Hepatocyte (in vitro differentiated cells): ENCODE measurements at regions not wholly inside any gene's neighbourhood (a gene's known extent, or its start where the extent isn't known, plus 50 kb on each side); places are given as distances from the start of the nearest gene placed in this dataset.
"Not testable (repeated sequence)": the region's sequence is repeated elsewhere in the genome, so short reads cannot be mapped to it uniquely, and the experiment has no call there.

Source experiments
- DNase-seq: peaks from one replicate; pipeline ENCODE4 v3.0.0-alpha.2; 2016; ENCODE audit warnings: low spot score
- H2AFZ ChIP-seq: fragments of 200-600 bp; sonication (generic); 2 replicates; pipeline ENCODE4 v1.6.0; 2016; ENCODE audit warnings: antibody characterized with exemption, mild to moderate bottlenecking
- H3K27ac ChIP-seq: fragments of 200-600 bp; sonication (generic); 2 replicates; pipeline ENCODE4 v1.5.1; 2016; ENCODE audit warnings: mild to moderate bottlenecking
- H3K27me3 ChIP-seq: fragments of 200-600 bp; sonication (generic); 2 replicates; pipeline ENCODE4 v1.6.1; 2016
- H3K36me3 ChIP-seq: fragments of 200-600 bp; sonication (generic); replicated peaks from 2 replicates; pipeline ENCODE4 v1.5.1; 2016; ENCODE audit warnings: low read depth; ENCODE audit not compliant: insufficient read depth
- H3K4me1 ChIP-seq: fragments of 200-600 bp; sonication (generic); 2 replicates; pipeline ENCODE4 v1.5.1; 2016; ENCODE audit warnings: mild to moderate bottlenecking, moderate library complexity; ENCODE audit not compliant: insufficient read depth
- H3K4me2 ChIP-seq: fragments of 200-600 bp; sonication (generic); 2 replicates; pipeline ENCODE4 v1.6.0; 2016
- H3K4me3 ChIP-seq: fragments of 200-600 bp; sonication (generic); 2 replicates; pipeline ENCODE4 v1.5.1; 2016; ENCODE audit warnings: mild to moderate bottlenecking
- H3K79me2 ChIP-seq: fragments of 200-600 bp; sonication (generic); 2 replicates; pipeline ENCODE4 v1.6.0; 2017; ENCODE audit warnings: mild to moderate bottlenecking
- H3K9me2 ChIP-seq: fragments of 200-600 bp; sonication (generic); replicated peaks from 2 replicates; pipeline ENCODE4 v1.6.0; 2017; ENCODE audit warnings: mild to moderate bottlenecking; ENCODE audit not compliant: insufficient read depth
- H3K9me3 ChIP-seq: fragments of 200-600 bp; sonication (generic); 2 replicates; pipeline ENCODE4 v1.5.1; 2016; ENCODE audit warnings: low read depth, mild to moderate bottlenecking
- H4K20me1 ChIP-seq: fragments of 200-600 bp; sonication (generic); 2 replicates; pipeline ENCODE4 v1.6.0; 2016; ENCODE audit warnings: mild to moderate bottlenecking; ENCODE audit not compliant: insufficient read depth, poor library complexity, severe bottlenecking
- EZH2 ChIP-seq: fragments of 200-600 bp; sonication (generic); IDR thresholded peaks from 2 replicates; pipeline ENCODE4 v1.6.1; 2016; ENCODE audit warnings: antibody characterized with exemption, mild to moderate bottlenecking, borderline replicate concordance
- EZH2phosphoT487 ChIP-seq: fragments of 200-600 bp; sonication (generic); IDR thresholded peaks from one replicate; pipeline ENCODE4 v1.6.1; 2018; ENCODE audit warnings: antibody characterized with exemption, mild to moderate bottlenecking, low read depth, moderate library complexity; ENCODE audit not compliant: unreplicated experiment, severe bottlenecking
- WGBS: methylation state at CpG from one replicate; pipeline ENCODE4 v1.1.6; 2016; ENCODE audit warnings: low lambda C conversion rate; ENCODE audit errors: missing lambda C conversion rate; 5-methylcytosine and 5-hydroxymethylcytosine counted together
- TF ChIP-seq, protein P1 (sequence below): fragments of 200-600 bp; sonication (generic); IDR thresholded peaks from 2 replicates; pipeline ENCODE4 v1.5.1; 2016; ENCODE audit warnings: antibody characterized with exemption, mild to moderate bottlenecking; ENCODE audit not compliant: poor library complexity

DNA sequence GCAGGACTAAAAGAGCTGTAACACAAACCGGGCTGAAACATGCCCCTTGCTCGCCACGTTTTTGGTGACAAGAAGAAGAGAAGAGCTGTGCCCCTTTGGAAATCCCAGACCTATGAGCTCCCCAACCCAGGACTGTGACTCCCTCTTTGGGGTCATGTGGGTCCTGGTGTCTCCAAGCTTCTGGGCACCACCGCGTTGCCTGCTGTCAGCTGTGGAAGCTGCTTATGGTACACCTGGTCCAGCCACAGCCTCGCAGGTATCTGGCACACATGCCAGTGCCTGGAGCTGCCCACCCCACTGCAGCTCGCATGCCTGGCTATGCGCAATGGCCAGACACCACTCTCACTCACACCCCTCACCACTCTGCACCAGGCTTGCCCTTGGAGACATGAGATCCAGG is 171.8 kb downstream of the MATN1 start:
- no peak overlapping the region for H3K4me2 ChIP-seq
- no peak for DNase-seq
- H3K4me1 ChIP-seq = no peaks in the 10 kb centered on the region
- no peaks in the 10 kb centered on the region for H3K9me2 ChIP-seq
- H3K79me2 ChIP-seq = no peaks in the 10 kb centered on the region
- H3K4me3 ChIP-seq = no peak overlapping the region
- no peaks in the 10 kb centered on the region for H4K20me1 ChIP-seq
- TF ChIP-seq, protein P1, sequence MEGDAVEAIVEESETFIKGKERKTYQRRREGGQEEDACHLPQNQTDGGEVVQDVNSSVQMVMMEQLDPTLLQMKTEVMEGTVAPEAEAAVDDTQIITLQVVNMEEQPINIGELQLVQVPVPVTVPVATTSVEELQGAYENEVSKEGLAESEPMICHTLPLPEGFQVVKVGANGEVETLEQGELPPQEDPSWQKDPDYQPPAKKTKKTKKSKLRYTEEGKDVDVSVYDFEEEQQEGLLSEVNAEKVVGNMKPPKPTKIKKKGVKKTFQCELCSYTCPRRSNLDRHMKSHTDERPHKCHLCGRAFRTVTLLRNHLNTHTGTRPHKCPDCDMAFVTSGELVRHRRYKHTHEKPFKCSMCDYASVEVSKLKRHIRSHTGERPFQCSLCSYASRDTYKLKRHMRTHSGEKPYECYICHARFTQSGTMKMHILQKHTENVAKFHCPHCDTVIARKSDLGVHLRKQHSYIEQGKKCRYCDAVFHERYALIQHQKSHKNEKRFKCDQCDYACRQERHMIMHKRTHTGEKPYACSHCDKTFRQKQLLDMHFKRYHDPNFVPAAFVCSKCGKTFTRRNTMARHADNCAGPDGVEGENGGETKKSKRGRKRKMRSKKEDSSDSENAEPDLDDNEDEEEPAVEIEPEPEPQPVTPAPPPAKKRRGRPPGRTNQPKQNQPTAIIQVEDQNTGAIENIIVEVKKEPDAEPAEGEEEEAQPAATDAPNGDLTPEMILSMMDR = no peak
- no peak for TF ChIP-seq EZH2phosphoT487
- TF ChIP-seq EZH2 = no peak
- no peaks in the 10 kb centered on the region for H3K27me3 ChIP-seq
- H2AFZ ChIP-seq = no peak overlapping the region
- H3K36me3 ChIP-seq = no peaks in the 10 kb centered on the region
- no peak overlapping the region for H3K27ac ChIP-seq
- WGBS = 91% methylated on average over 8 of the region's 8 CpGs
- H3K9me3 ChIP-seq = no peaks in the 10 kb centered on the region

DNA sequence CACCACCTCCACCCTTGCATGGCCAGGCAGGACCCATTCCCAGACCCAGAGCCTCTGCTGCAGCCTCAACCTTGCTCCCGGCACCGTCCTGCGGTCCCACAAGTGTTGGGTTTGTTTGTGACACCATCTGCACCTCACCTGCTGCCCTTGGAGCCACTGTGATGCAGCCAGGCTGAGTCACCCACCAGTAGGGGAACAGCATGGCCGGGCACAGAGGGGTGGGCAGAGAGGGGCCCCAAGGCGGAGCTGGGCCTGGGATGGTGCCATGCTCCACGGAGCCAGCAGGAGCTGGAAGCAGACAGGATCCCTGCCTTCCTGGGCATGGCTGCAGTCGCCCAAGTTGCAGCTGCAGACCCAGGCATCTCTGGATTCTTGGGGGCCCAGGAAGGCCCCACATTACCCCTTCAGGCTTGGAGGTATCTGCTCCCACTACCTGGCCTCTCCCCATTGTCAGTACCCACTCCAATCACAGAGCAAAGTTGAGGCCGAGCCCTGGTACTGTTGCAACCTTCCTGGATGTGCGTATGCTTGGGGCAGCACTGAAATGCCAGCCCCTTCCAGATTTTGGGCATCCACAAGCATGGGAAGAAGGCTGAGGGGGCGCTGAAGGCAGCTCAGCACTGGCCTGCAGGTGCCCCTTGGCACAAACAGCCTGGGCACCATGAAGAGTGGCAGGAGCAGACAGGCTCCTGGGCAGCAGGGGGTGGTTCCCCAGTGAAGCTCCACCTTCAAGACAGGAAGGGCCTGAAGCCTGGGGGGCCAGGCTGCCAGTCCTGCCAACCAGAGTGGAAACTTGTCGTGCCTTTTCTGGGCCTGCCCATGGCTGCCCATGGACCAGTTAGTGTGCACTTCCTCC is 172.8 kb downstream of the MATN1 start:
- Histone ChIP-seq H4K20me1 (no peaks in the 10 kb centered on the region), H3K4me3 (no peak overlapping the region), H3K9me2 (no peaks in the 10 kb centered on the region), H3K4me1 (no peaks in the 10 kb centered on the region), H2AFZ (no peak overlapping the region), H3K36me3 (no peaks in the 10 kb centered on the region), H3K4me2 (no peak overlapping the region), H3K27me3 (no peaks in the 10 kb centered on the region), H3K79me2 (no peaks in the 10 kb centered on the region), H3K9me3 (no peaks in the 10 kb centered on the region), H3K27ac (no peak overlapping the region)
- TF ChIP-seq EZH2phosphoT487 = no peak
- no peak for TF ChIP-seq EZH2
- TF ChIP-seq, protein P1 = no peak
- no peak for DNase-seq
- 70% methylated on average over 11 of the region's 11 CpGs for WGBS

DNA sequence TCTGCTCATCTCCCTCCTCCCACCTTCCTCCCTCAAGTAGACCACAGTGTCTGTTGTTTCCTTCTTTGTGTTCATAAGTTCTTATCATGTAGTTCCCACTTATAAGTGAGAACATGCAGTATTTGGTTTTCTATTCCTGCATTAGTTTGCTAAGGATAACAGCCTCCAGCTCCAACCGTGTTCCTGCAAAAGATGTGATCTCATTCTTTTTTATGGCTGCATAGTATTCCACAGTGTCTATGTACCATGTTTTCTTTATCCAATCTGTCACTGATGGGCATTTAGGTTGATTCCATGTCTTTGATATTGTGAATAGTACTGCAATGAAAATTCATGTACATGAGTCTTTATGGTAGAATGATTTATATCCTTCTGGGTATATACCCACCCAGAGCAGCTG is 173.5 kb downstream of the MATN1 start:
- not testable (repeated sequence) for H3K9me2 ChIP-seq, H3K9me3 ChIP-seq
- 100% methylated on average over 1 of the region's 1 CpG for WGBS

DNA sequence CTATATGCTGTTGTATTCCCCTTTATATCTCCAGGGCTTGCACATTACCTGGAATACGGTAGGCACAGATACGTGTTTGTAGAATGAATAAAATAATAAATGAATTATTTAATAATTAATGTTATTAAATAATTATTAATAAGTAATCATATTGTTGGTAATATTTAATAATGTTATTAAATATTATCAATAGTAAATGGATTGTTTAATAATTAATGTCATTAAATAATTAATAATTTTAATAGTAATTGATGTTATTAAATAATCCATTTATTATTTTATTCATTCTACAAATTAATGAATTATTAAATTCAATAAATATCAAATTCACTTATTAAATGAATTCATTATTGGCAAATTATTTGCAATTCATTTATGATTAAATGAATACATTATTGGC is 175.1 kb downstream of the MATN1 start:
- H4K20me1 ChIP-seq = no peaks in the 10 kb centered on the region
- no peak overlapping the region for H3K4me2 ChIP-seq
- no peaks in the 10 kb centered on the region for H3K79me2 ChIP-seq
- WGBS = 89% methylated on average over 2 of the region's 2 CpGs
- no peak overlapping the region for H2AFZ ChIP-seq
- H3K9me3 ChIP-seq = no peaks in the 10 kb centered on the region
- TF ChIP-seq EZH2phosphoT487 (no peak), EZH2 (no peak)
- TF ChIP-seq, protein P1 = no peak
- no peaks in the 10 kb centered on the region for H3K27me3 ChIP-seq
- H3K4me3 ChIP-seq = no peak overlapping the region
- no peaks in the 10 kb centered on the region for H3K36me3 ChIP-seq
- no peak overlapping the region for H3K27ac ChIP-seq
- H3K4me1 ChIP-seq = no peaks in the 10 kb centered on the region
- no peak for DNase-seq
- no peaks in the 10 kb centered on the region for H3K9me2 ChIP-seq

More for the DNA sequence above, 173.5 kb downstream of the MATN1 start:
- not testable (repeated sequence) for H3K27me3 ChIP-seq, H3K4me3 ChIP-seq, H3K36me3 ChIP-seq, H3K4me1 ChIP-seq, H4K20me1 ChIP-seq, H3K4me2 ChIP-seq, H3K27ac ChIP-seq, H2AFZ ChIP-seq, DNase-seq, H3K79me2 ChIP-seq

DNA sequence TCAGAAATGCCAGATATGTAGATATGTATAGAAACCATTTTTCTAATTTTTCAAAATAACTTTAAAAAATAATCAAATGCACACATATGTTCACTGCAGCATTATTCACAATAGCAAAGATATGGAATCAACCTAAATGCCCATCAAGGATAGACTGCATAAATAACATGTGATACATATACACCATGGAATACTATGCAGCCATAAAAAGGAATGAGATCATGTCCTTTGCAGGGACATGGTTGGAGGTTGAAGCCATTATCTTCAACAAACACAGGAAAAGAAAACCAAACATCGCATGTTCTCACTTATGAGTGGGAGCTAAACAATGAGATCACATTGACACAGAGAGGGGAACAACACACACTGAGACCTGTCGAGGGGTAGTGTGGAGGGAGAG is 176.1 kb downstream of the MATN1 start:
- not testable (repeated sequence) for H3K79me2 ChIP-seq, H3K4me3 ChIP-seq, H2AFZ ChIP-seq, H3K9me2 ChIP-seq, DNase-seq, H3K27ac ChIP-seq, H4K20me1 ChIP-seq, H3K4me1 ChIP-seq, H3K36me3 ChIP-seq, H3K4me2 ChIP-seq, H3K9me3 ChIP-seq, H3K27me3 ChIP-seq
- WGBS = 47% methylated on average over 2 of the region's 2 CpGs
